Fibroblast of lung (primary cell): ENCODE measurements at regions not wholly inside any gene's neighbourhood (a gene's known extent, or its start where the extent isn't known, plus 50 kb on each side); places are given as distances from the start of the nearest gene placed in this dataset.

Experiments used
- DNase-seq, 2 donors: peaks; one replicate each; pipeline versions ENCODE4 v3.0.0 to v3.0.0-alpha.2; 2010; ENCODE audit warnings: low read depth in 2 of 2
- H2AFZ ChIP-seq: 2 replicates; pipeline ENCODE4 v1.5.1; 2012; ENCODE audit warnings: low read length, control low read depth, inconsistent platforms
- H3K27ac ChIP-seq: 2 replicates; pipeline ENCODE4 v1.5.1; 2011; ENCODE audit warnings: low read length, control low read depth; ENCODE audit not compliant: insufficient read depth
- H3K27me3 ChIP-seq: 2 replicates; pipeline ENCODE4 v1.5.1; 2011; ENCODE audit warnings: mild to moderate bottlenecking, low read length; ENCODE audit not compliant: control insufficient read depth, insufficient read depth
- H3K36me3 ChIP-seq: 2 replicates; pipeline ENCODE4 v1.5.1; 2011; ENCODE audit warnings: low read length; ENCODE audit not compliant: control insufficient read depth, insufficient read depth
- H3K4me1 ChIP-seq: 2 replicates; pipeline ENCODE4 v1.5.1; 2011; ENCODE audit warnings: low read length; ENCODE audit not compliant: control insufficient read depth, insufficient read depth; ENCODE audit errors: extremely low read depth
- H3K4me2 ChIP-seq: 2 replicates; pipeline ENCODE4 v1.5.1; 2011; ENCODE audit warnings: low read length, control low read depth; ENCODE audit not compliant: insufficient read depth; ENCODE audit errors: extremely low read depth
- H3K4me3 ChIP-seq, 4 experiments: fragments of 200-600 bp in 1 of 4; sonication (generic) in 1 of 4; replicated peaks in 1 of 4; 2 replicates each; pipeline ENCODE4 v1.5.1; 2011 to 2016; ENCODE audit warnings: low read length in 4 of 4, low read depth in 3 of 4, mild to moderate bottlenecking in 3 of 4, control low read depth in 2 of 4, inconsistent platforms in 1 of 4, mixed read lengths in 1 of 4; ENCODE audit not compliant: insufficient read depth in 1 of 4; ENCODE audit errors: control extremely low read depth in 1 of 4
- H3K79me2 ChIP-seq: 2 replicates; pipeline ENCODE4 v1.5.1; 2012; ENCODE audit warnings: mild to moderate bottlenecking, low read length, inconsistent platforms; ENCODE audit not compliant: control insufficient read depth, insufficient read depth
- H3K9ac ChIP-seq: 2 replicates; pipeline ENCODE4 v1.5.1; 2011; ENCODE audit warnings: mild to moderate bottlenecking, low read length, control low read depth; ENCODE audit not compliant: insufficient read depth
- H3K9me3 ChIP-seq: 2 replicates; pipeline ENCODE4 v1.5.1; 2012; ENCODE audit warnings: low read depth, low read length; ENCODE audit not compliant: control insufficient read depth, insufficient read depth
- H4K20me1 ChIP-seq: 2 replicates; pipeline ENCODE4 v1.5.1; 2011; ENCODE audit warnings: low read length; ENCODE audit not compliant: control insufficient read depth, insufficient read depth; ENCODE audit errors: extremely low read depth
- CTCF ChIP-seq, 2 donors: IDR thresholded peaks in 1 of 2; conservative IDR thresholded peaks in 1 of 2; 1 replicate in 1 of 2; 2 replicates in 1 of 2; pipeline ENCODE4 v1.5.1; 2011 to 2012; ENCODE audit warnings: low read length in 2 of 2, control low read depth in 1 of 2, inconsistent platforms in 1 of 2, low read depth in 1 of 2, mild to moderate bottlenecking in 1 of 2
- EZH2 ChIP-seq: IDR thresholded peaks from 2 replicates; pipeline ENCODE4 v1.5.1; 2012; ENCODE audit warnings: low read length, control low read depth, mild to moderate bottlenecking; ENCODE audit errors: missing control alignments

GRCh38 chr12:78321696-78322095 lies 491.0 kb downstream of the NAV3 start:
- Histone ChIP-seq H3K4me1 (no peaks in the 10 kb centered on the region), H3K4me3 (no peak overlapping the region), H2AFZ (no peak overlapping the region), H3K9ac (no peak overlapping the region), H3K27me3 (no peaks in the 10 kb centered on the region), H3K9me3 (no peaks in the 10 kb centered on the region), H3K4me2 (no peak overlapping the region), H3K27ac (no peak overlapping the region), H3K36me3 (no peaks in the 10 kb centered on the region), H4K20me1 (no peaks in the 10 kb centered on the region), H3K79me2 (no peaks in the 10 kb centered on the region)
- no peak for DNase-seq
- no peak for TF ChIP-seq CTCF (conservative IDR thresholded peaks at IDR 0.05 in 1 of 2, IDR thresholded peaks at IDR 0.05 in 1 of 2; ENCODE audit: low read depth in 1 of 2, low read length in 2 of 2)
- TF ChIP-seq EZH2: no peak

GRCh38 chr12:78323226-78323625 lies 492.5 kb downstream of the NAV3 start:
- H3K79me2 ChIP-seq: no peaks in the 10 kb centered on the region
- no peaks in the 10 kb centered on the region for H3K9me3 ChIP-seq
- no peak overlapping the region for H3K4me2 ChIP-seq
- no peaks in the 10 kb centered on the region for H4K20me1 ChIP-seq
- H2AFZ ChIP-seq: no peak overlapping the region
- no peak overlapping the region for H3K9ac ChIP-seq
- DNase-seq: no peak
- H3K36me3 ChIP-seq: no peaks in the 10 kb centered on the region
- H3K4me1 ChIP-seq: no peaks in the 10 kb centered on the region
- no peak overlapping the region for H3K4me3 ChIP-seq
- TF ChIP-seq EZH2 (no peak), CTCF (conservative IDR thresholded peaks at IDR 0.05 in 1 of 2, IDR thresholded peaks at IDR 0.05 in 1 of 2; ENCODE audit: low read depth in 1 of 2, low read length in 2 of 2) (no peak)
- H3K27ac ChIP-seq: no peak overlapping the region
- no peaks in the 10 kb centered on the region for H3K27me3 ChIP-seq

DNA sequence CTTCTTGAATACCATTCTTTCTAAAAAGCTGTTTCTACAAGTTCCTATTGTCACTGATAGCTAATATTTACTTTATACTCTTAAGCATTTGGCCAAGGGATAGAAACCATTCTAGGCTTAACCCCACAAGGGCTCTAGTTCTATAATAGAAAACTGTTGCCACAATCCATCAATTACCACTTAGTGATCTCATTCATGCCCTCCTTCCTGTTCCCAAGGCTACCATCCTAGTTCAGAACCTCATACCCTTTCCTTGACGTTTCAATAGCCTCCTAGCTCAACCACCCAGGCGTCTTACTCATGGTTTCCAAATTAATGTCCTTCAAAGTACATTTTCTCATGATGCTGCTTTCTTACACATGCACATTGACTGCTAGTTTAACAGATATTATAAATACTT lies 493.5 kb downstream of the NAV3 start:
- Histone ChIP-seq H3K27ac (no peak overlapping the region), H3K9ac (no peak overlapping the region), H3K4me3 (no peak overlapping the region), H3K4me1 (no peaks in the 10 kb centered on the region), H3K79me2 (no peaks in the 10 kb centered on the region), H3K4me2 (no peak overlapping the region), H3K36me3 (no peaks in the 10 kb centered on the region), H4K20me1 (no peaks in the 10 kb centered on the region), H3K9me3 (no peaks in the 10 kb centered on the region), H3K27me3 (no peaks in the 10 kb centered on the region), H2AFZ (no peak overlapping the region)
- no peak for TF ChIP-seq CTCF (conservative IDR thresholded peaks at IDR 0.05 in 1 of 2, IDR thresholded peaks at IDR 0.05 in 1 of 2; ENCODE audit: low read depth in 1 of 2, low read length in 2 of 2)
- TF ChIP-seq EZH2: no peak
- peak in 1 of 2 donors; percentile 5 for DNase-seq
